ENCODE measurements at regions not wholly inside any gene's neighbourhood (a gene's known extent, or its start where the extent isn't known, plus 50 kb on each side); places are given as distances from the start of the nearest gene placed in this dataset.

DNA sequence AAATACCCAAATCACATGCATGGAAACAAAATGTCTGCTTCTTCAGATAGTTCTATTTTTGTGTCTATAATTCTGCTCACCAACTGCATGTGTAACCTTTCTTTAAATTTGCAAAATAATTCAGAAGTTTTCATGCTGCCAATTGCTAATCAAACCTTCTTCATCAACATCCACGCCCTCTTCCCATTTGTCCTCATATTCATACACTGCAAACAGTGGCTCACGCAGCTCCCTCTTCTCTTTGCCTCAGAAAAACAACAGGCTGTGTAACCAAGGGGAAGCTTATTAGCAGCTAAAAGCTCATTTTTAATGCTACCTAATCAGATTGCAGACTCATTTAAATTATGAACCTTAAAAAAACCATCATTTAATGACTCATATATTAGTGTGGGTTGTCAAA, 555.0 kb upstream of the EPHA7 start:
- no TSS peak for BruUV-seq (replicated peaks)
- intact Hi-C loops (cut with micrococcal nuclease) (no loop called here), dilution Hi-C loops (cut with MboI; ENCODE audit: extremely low pct_ligation_motif_present, low sequenced_read_pairs) (no loop called here)
- Histone ChIP-seq H3K4me3 (replicated peaks in 1 of 3; ENCODE audit: insufficient read depth in 1 of 3, low read depth in 1 of 3, low read length in 3 of 3) (no peak overlapping the region), H2AFZ (ENCODE audit: low read depth, low read length) (no peak overlapping the region), H3K79me2 (ENCODE audit: control insufficient read depth, insufficient read depth, low read length) (no peaks in the 10 kb centered on the region), H4K20me1 (replicated peaks; ENCODE audit: control insufficient read depth, extremely low read depth, insufficient read depth, low read length) (no peaks in the 10 kb centered on the region), H3K4me1 (ENCODE audit: control insufficient read depth, extremely low read depth, insufficient read depth, low read length) (no peaks in the 10 kb centered on the region), H3K9me1 (replicated peaks; ENCODE audit: control insufficient read depth, extremely low read depth, insufficient read depth, low read length) (no peaks in the 10 kb centered on the region), H3K27me3 (ENCODE audit: control insufficient read depth in 2 of 2, insufficient read depth in 2 of 2, low read length in 2 of 2) (no peaks in the 10 kb centered on the region), H3K4me2 (ENCODE audit: insufficient read depth, low read length) (no peak overlapping the region), H3K27ac (ENCODE audit: insufficient read depth, low read depth, low read length) (no peak overlapping the region), H3K9ac (replicated peaks; ENCODE audit: extremely low read depth, insufficient read depth, low read length) (no peak overlapping the region), H3K36me3 (ENCODE audit: control insufficient read depth in 2 of 2, extremely low read depth in 1 of 2, insufficient read depth in 2 of 2, low read length in 2 of 2) (no peaks in the 10 kb centered on the region), H3K9me3 (replicated peaks; ENCODE audit: control insufficient read depth, insufficient read depth, low read length) (no peaks in the 10 kb centered on the region)
- ChIA-PET POLR2A (no interaction called here), CTCF (no interaction called here)
- DNase-seq (ENCODE audit: low read depth, low spot score): no peak
- FAIRE-seq: no peak
- no peak for TF ChIP-seq POLR2A (IDR thresholded peaks at IDR 0.05; ENCODE audit: low read depth, low read length)
- TF ChIP-seq, protein P1, sequence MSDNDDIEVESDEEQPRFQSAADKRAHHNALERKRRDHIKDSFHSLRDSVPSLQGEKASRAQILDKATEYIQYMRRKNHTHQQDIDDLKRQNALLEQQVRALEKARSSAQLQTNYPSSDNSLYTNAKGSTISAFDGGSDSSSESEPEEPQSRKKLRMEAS (IDR thresholded peaks at IDR 0.05; ENCODE audit: insufficient read depth, insufficient read length): no peak
- TF ChIP-seq JUN (IDR thresholded peaks at IDR 0.05; ENCODE audit: borderline replicate concordance, insufficient read depth, insufficient read length, low read depth): no peak
- TF ChIP-seq POLR2AphosphoS5 (IDR thresholded peaks at IDR 0.05; ENCODE audit: insufficient read depth, low read depth, low read length): no peak
- TF ChIP-seq FOS (IDR thresholded peaks at IDR 0.05; ENCODE audit: borderline replicate concordance, insufficient read depth, low read length): no peak
- no peak for TF ChIP-seq GATA2 (IDR thresholded peaks at IDR 0.05; ENCODE audit: insufficient read depth, insufficient read length, low read depth, low read length)
- TF ChIP-seq, protein P2, sequence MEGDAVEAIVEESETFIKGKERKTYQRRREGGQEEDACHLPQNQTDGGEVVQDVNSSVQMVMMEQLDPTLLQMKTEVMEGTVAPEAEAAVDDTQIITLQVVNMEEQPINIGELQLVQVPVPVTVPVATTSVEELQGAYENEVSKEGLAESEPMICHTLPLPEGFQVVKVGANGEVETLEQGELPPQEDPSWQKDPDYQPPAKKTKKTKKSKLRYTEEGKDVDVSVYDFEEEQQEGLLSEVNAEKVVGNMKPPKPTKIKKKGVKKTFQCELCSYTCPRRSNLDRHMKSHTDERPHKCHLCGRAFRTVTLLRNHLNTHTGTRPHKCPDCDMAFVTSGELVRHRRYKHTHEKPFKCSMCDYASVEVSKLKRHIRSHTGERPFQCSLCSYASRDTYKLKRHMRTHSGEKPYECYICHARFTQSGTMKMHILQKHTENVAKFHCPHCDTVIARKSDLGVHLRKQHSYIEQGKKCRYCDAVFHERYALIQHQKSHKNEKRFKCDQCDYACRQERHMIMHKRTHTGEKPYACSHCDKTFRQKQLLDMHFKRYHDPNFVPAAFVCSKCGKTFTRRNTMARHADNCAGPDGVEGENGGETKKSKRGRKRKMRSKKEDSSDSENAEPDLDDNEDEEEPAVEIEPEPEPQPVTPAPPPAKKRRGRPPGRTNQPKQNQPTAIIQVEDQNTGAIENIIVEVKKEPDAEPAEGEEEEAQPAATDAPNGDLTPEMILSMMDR (IDR thresholded peaks at IDR 0.05; ENCODE audit: extremely low read depth in 1 of 2, insufficient read depth in 1 of 2, low read depth in 1 of 2, low read length in 2 of 2): no peak
- TF ChIP-seq MYC (IDR thresholded peaks at IDR 0.05; ENCODE audit: low read depth, low read length): no peak
- no peak for TF ChIP-seq EZH2 (IDR thresholded peaks at IDR 0.05; ENCODE audit: borderline replicate concordance, low read depth, low read length, severe bottlenecking)
